Osteoblast (primary cell): ENCODE measurements at regions not wholly inside any gene's neighbourhood (a gene's known extent, or its start where the extent isn't known, plus 50 kb on each side); places are given as distances from the start of the nearest gene placed in this dataset.
"Not testable (repeated sequence)": the region's sequence is repeated elsewhere in the genome, so short reads cannot be mapped to it uniquely, and the experiment has no call there.

Source experiments
- DNase-seq: peaks from one replicate; pipeline ENCODE4 v3.0.0; 2011; ENCODE audit warnings: low spot score, mixed read lengths; ENCODE audit not compliant: insufficient read length; ENCODE audit errors: missing footprints
- H2AFZ ChIP-seq: 2 replicates; pipeline ENCODE4 v1.6.0; 2011; ENCODE audit warnings: mild to moderate bottlenecking, low read length
- H3K27ac ChIP-seq: 2 replicates; pipeline ENCODE4 v1.5.1; 2011; ENCODE audit warnings: mild to moderate bottlenecking, low read depth, low read length, moderate library complexity
- H3K27me3 ChIP-seq: 2 replicates; pipeline ENCODE4 v1.6.0; 2012; ENCODE audit warnings: mild to moderate bottlenecking, control low read depth, inconsistent platforms, low read length, moderate library complexity; ENCODE audit not compliant: insufficient read depth
- H3K36me3 ChIP-seq: 2 replicates; pipeline ENCODE4 v1.5.1; 2011; ENCODE audit warnings: mild to moderate bottlenecking, low read length, control low read depth, moderate library complexity; ENCODE audit not compliant: insufficient read depth
- H3K4me1 ChIP-seq: 2 replicates; pipeline ENCODE4 v1.5.1; 2011; ENCODE audit warnings: mild to moderate bottlenecking, low read length, control low read depth, moderate library complexity; ENCODE audit not compliant: insufficient read depth
- H3K4me2 ChIP-seq: 2 replicates; pipeline ENCODE4 v1.6.0; 2011; ENCODE audit warnings: mild to moderate bottlenecking, low read length; ENCODE audit not compliant: insufficient read depth
- H3K4me3 ChIP-seq: fragments of 200-600 bp; sonication (generic); 3 replicates; pipeline ENCODE4 v1.5.1; 2012; ENCODE audit warnings: mild to moderate bottlenecking, low read length, inconsistent platforms; ENCODE audit not compliant: insufficient read depth
- H3K79me2 ChIP-seq: 2 replicates; pipeline ENCODE4 v1.6.0; 2012; ENCODE audit warnings: mild to moderate bottlenecking, low read length, control low read depth, inconsistent platforms; ENCODE audit not compliant: insufficient read depth
- H3K9me3 ChIP-seq: 2 replicates; pipeline ENCODE4 v1.5.1; 2011; ENCODE audit warnings: low read depth, low read length, control low read depth
- H4K20me1 ChIP-seq: 2 replicates; pipeline ENCODE4 v1.6.0; 2012; ENCODE audit warnings: mild to moderate bottlenecking, low read length, control low read depth; ENCODE audit not compliant: insufficient read depth
- CTCF ChIP-seq: IDR thresholded peaks from 2 replicates; pipeline ENCODE4 v1.5.1; 2011; ENCODE audit warnings: mild to moderate bottlenecking, low read depth, low read length, moderate library complexity; ENCODE audit errors: extremely low read depth

DNA sequence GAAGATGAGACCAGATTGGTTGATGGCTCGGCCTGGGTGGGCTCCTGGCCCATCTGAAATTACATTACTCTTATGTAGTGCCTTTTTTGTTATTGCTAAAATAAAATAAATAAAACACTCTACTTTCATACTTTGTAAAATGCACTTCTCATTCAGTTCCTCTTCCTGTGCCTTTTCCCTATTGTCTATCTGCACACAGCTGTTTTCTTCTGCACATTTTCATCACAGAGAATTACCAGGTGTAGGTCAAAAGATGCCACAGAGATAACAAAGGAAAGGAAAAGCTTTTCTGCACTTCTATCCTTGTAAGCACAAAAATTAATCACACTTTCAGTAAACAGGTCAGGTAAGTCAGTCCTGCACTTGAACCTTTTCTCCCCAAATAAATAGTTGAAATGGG, 265.1 kb downstream of the BTG1 start:
- no peaks in the 10 kb centered on the region for H3K4me1 ChIP-seq
- no peaks in the 10 kb centered on the region for H3K36me3 ChIP-seq
- no peak overlapping the region for H3K4me2 ChIP-seq
- H3K9me3 ChIP-seq = no peaks in the 10 kb centered on the region
- no peak overlapping the region for H3K4me3 ChIP-seq
- TF ChIP-seq CTCF = no peak
- no peaks in the 10 kb centered on the region for H3K79me2 ChIP-seq
- no peak for DNase-seq
- H3K27ac ChIP-seq = no peak overlapping the region
- H2AFZ ChIP-seq = no peak overlapping the region
- no peaks in the 10 kb centered on the region for H3K27me3 ChIP-seq
- H4K20me1 ChIP-seq = no peaks in the 10 kb centered on the region

GRCh38 chr12:91877456-91878235, 268.0 kb downstream of the BTG1 start:
- H3K27ac ChIP-seq = no peak overlapping the region
- H3K4me2 ChIP-seq = no peak overlapping the region
- no peaks in the 10 kb centered on the region for H3K79me2 ChIP-seq
- no peaks in the 10 kb centered on the region for H3K4me1 ChIP-seq
- no peak for DNase-seq
- no peak overlapping the region for H3K4me3 ChIP-seq
- no peaks in the 10 kb centered on the region for H4K20me1 ChIP-seq
- peak overlapping the region; percentile 7 for H2AFZ ChIP-seq
- no peaks in the 10 kb centered on the region for H3K36me3 ChIP-seq
- no peaks in the 10 kb centered on the region for H3K27me3 ChIP-seq
- H3K9me3 ChIP-seq = no peaks in the 10 kb centered on the region
- TF ChIP-seq CTCF = no peak

GRCh38 chr12:91877022-91877421, 268.6 kb downstream of the BTG1 start:
- Histone ChIP-seq H2AFZ (peak overlapping the region; percentile 7), H3K9me3 (no peaks in the 10 kb centered on the region), H3K27me3 (no peaks in the 10 kb centered on the region), H3K4me2 (no peak overlapping the region), H4K20me1 (no peaks in the 10 kb centered on the region), H3K4me3 (no peak overlapping the region), H3K27ac (no peak overlapping the region), H3K79me2 (no peaks in the 10 kb centered on the region), H3K36me3 (no peaks in the 10 kb centered on the region), H3K4me1 (no peaks in the 10 kb centered on the region)
- DNase-seq = no peak
- no peak for TF ChIP-seq CTCF

GRCh38 chr12:91875671-91876070, 270.0 kb downstream of the BTG1 start:
- H3K4me3 ChIP-seq, H3K27me3 ChIP-seq, H3K36me3 ChIP-seq, H2AFZ ChIP-seq, H3K27ac ChIP-seq, H4K20me1 ChIP-seq, H3K4me2 ChIP-seq, H3K79me2 ChIP-seq, H3K9me3 ChIP-seq, H3K4me1 ChIP-seq, DNase-seq: not testable (repeated sequence)
